SK-N-DZ (cell line): ENCODE measurements at regions not wholly inside any gene's neighbourhood (a gene's known extent, or its start where the extent isn't known, plus 50 kb on each side); places are given as distances from the start of the nearest gene placed in this dataset.

Source experiments
- DNase-seq: peaks from one replicate; pipeline ENCODE4 v3.0.0-alpha.2; 2015; ENCODE audit warnings: low spot score

DNA sequence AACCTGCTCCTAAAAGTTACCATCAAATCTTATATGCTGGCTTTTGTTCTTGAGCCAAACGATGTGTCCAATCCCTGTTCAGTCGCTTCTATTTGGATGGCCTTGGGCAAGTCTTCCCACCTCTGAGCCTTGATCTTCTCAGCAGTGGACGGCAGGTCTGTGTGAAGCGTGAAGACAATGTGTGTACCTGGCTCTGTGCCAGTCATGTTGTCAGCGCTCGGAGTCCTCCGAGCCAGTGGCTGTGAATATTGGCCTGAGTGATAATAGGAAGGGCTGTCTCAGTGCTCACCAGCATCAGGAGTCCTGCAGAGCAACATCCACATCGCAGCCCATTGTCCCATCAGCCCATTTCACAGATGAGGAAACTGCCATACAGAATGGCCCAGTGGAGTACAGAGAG, 219.0 kb downstream of the CDC5L start:
- DNase-seq = no peak

DNA sequence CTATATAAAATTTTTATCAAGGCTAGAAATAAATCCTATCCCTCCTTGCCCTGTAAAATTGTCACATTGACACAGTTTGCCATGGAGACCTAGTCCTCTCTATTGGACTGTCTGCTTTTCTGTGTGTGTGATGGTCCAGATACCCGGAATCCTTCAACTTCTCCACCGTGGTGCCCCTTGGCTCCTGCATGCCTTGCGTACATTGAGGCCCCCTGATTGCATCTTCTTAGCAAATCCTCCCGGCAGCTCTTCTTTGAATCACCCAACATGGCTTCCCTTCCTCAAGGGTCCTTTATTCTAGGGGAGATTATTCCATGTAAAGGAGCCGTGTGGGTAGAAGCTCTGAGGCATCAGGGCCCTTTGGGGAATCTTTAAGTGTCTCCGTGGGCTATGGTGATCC, 219.5 kb downstream of the CDC5L start:
- no peak for DNase-seq

- DNase-seq = peak; percentile 57
Measured at GRCh38 chr6:44608175-44608574, 220.7 kb downstream of the CDC5L start.

DNA sequence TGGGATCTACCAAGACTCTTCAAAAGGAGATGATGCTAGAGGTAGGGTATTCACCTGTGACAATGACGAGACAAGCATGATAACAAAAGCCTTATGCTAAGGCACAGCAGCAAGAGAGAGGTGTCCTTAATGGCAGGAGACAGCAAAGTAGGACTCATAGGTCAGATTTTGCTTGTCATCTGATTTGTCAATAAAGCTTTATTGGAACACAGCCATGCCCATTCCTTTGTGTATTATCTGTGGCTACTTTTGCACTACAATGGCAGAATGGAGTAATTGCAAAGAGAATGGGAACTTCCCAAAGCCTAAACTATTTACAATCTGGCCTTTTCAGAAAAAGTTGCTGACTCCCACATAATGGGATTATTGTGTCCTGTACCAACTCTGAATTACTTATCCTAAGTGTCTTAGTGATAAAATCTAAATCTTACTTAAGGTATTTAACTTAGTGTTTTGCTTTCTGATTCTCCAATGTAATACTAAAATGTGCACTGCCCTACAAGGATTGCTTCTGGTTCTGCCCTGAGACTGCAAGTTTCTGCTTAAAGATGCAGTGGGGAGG, 221.6 kb downstream of the CDC5L start:
- DNase-seq = no peak

DNA sequence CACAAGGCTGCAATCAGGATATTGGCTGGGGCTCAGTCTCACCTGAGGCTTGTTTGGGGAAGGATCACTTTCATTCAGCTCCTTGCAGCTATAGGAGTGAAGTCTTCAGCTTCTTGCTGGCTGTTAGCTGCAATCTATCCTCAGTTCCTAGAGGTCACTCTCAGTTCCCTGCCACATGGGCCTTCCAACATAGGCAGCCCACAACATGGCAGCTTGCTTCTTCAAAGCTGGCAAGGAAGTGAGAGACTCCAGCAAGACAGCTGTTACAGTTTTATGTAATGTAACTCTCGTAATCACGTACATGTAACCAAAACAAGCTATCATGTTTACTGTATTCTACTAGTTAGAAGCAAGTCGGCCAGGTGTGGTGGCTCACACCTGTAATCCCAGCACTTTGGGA, 226.9 kb downstream of the CDC5L start:
- no peak for DNase-seq

DNA sequence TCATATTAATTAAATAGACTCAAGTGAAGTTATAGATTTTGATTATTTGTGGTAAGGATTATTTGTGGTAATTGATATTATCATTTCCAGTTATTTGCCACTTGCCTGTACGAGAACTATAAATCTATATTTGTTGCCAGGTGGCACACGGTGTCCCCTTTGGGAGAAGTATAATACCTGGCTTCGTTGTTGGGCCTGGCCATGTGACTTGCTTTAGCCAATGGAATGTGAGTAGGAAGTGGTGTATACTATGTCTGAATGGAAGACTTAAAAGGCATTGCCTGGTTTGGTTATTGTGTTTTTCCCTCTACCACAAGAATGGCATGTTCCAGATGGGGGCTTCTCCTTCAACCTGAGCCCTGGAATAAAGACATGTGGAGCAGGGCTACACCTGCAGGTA, 228.1 kb downstream of the CDC5L start:
- DNase-seq = no peak

DNA sequence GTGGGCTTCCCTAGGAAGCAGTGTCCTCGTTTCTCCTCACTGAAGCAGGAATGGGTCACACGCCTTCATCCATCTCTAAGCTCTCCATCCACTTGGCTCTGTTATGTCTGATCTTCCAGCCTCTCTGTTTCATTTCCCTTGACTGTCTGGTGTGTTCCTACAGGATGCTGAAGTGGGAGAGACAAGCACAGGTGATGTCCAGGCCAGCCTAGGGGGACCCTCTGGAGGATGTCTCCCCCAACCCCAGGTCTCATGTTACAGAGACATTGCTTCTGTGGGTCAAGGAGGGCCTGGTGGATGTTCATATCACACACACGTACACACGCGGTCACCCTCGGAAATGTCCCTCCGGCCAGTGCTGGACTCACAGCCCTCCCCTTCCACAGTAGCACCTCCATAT, 229.9 kb downstream of the CDC5L start:
- DNase-seq = no peak

- DNase-seq = no peak
Measured at GRCh38 chr6:44618371-44618770, 230.9 kb downstream of the CDC5L start.

- DNase-seq = no peak
Measured at GRCh38 chr6:44620922-44621321, 233.4 kb downstream of the CDC5L start.

DNA sequence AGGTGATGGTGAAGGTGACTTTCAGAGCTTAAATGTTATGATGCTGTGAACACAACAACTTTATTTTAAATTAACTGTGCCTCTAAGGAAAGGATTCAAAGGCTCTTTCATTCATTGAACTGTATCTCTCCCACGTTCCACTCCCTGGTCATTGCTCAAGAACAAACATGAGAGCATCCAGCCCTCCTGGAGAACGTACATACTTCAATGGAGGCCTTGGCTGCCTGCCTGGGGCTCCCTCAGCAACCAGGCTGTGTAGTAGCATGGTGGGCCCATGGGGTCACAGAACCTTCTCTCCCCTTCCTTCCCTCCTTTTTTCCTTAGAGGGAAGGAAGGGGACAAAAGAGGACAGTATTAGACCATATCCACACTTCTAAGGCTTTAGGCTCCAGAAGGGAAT, 234.3 kb downstream of the CDC5L start:
- DNase-seq = no peak

DNA sequence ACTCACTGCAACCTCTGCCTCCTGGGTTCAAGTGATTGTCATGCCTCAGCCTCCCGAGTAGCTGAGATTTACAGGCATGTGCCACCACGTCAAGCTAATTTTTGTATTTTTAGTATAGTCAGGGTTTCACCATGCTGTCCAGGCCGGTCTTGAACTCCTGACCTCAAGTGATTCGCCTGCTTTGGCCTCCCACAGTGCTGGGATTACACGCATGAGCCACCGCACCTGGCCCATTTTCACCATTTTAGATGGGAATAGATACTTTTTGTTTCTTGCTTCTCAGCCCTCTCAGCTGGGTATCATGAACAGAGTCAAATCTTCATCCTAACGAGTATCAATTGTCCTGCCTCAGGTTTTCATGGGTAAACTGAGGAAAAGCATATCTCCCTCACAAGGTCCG, 235.0 kb downstream of the CDC5L start:
- DNase-seq = no peak

- DNase-seq = no peak
Measured at GRCh38 chr6:44622956-44623355, 235.4 kb downstream of the CDC5L start.

- no peak for DNase-seq
Measured at GRCh38 chr6:44624226-44624625, 236.7 kb downstream of the CDC5L start.

GRCh38 chr6:44624936-44625573, 237.5 kb downstream of the CDC5L start:
- DNase-seq = no peak

- DNase-seq = no peak
Measured at GRCh38 chr6:44625996-44626395, 238.5 kb downstream of the CDC5L start.

GRCh38 chr6:44626616-44627015, 239.1 kb downstream of the CDC5L start:
- no peak for DNase-seq

DNA sequence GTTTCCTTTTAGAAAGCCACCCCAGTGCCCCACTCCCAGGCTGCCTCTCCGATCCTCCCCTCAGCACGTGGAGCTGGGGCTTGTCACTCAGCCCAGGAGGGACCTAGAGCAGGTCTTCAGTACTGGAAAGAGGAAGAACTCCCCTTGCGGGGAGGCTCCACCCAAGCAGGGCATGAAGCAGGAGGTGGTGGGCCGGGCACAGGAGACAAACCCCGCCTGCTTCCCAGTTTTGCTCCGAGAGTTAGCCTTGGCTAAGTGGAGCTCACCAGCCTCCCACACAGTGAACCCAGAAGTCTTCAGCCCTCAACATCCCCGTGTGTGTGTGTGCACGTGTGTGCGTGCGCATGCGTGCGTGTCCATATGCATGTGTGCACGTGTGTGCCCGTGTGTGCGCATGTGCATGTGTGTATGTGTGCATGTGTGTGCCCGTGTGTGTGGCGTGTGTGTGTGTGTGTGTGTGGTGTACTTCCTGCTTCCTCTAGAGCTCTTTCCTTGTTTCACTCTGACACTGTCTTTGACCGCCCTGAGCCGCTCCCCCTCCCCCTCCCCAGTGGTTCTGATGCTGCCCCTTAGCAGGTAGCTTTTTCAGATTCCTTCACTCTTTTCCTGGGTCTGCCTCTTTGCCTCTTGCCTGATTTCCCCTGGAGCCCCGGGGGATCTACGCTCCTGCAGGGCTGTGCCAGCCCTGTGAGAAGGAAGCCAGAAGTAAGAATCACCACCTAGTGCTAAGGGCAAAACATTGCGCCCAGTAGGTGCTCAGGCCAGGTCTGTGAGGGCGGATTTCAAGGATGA, 239.8 kb downstream of the CDC5L start:
- DNase-seq = no peak

- no peak for DNase-seq
Measured at GRCh38 chr6:44627883-44628271, 240.4 kb downstream of the CDC5L start.

GRCh38 chr6:44628347-44628746, 240.8 kb downstream of the CDC5L start:
- DNase-seq = no peak

GRCh38 chr6:44629636-44630035, 242.1 kb downstream of the CDC5L start:
- no peak for DNase-seq

DNA sequence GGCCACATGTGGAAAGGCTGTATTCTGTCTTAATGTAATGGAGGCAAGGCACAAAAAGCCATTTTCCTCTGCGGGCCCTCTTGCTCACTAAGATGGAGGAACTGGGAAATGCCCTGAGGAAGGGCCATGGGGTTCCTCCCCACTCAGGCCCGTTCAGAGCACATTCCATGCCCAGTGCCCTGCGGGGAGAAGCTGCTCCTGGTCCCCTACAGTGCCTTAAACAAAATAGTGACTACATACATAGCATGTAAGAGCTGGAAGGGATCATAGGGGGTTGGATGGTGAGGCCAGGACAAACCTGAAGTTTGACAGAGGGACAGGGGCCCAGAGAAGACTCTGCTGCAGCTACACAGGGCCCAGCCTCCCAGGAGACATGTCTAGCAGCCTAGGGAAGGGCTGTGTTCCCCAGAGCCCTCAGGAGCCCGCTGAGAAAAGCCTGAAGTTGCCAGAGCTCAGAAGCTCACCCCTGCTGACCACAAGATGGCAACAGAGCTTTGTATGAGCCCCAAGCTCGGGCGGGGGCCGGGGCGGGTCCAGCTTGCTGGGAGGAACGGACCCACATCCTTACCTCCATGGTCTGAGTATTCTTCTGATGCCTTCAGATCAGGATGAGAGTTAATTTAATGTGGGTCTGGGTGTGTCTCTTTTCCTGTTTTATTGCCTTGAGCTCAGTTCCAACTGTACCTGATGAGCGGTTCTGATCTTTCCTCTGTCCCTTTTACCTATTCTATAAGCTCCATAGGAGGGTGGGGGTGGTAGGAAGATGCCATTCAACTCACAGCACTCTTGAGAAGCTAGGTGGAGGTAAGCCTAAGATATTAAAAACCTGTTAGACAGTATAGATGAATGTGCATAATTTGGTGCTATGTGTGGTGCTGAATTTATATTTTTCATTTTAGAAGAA, 242.9 kb downstream of the CDC5L start:
- peak; percentile 69 for DNase-seq

DNA sequence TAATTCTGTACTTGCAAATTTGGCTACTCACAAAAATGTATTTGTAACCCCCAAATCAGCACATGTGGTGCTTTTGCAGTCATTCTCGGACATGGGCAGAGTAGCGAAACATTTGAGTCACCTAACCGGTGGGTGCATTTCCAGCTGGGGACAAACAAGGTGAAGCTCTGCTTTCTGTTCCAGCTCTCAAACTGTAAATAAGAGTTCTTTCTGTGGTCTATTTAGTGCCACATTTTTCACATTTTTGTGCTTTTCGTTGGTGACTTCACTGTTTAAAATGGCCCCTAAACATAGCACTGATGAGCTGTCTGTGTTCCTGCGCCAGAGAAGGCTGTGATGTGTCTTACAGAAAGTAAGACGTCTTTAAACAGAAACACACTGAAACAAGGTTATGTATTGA, 244.5 kb downstream of the CDC5L start:
- no peak for DNase-seq
